ENCODE measurements at regions not wholly inside any gene's neighbourhood (a gene's known extent, or its start where the extent isn't known, plus 50 kb on each side); places are given as distances from the start of the nearest gene placed in this dataset.

GRCh38 chr10:43801626-43802025, 152.9 kb upstream of the ZNF32 start:
- H3K27me3 ChIP-seq (replicated peaks in 1 of 4; ENCODE audit: control insufficient read depth in 3 of 4, extremely low read depth in 1 of 4, insufficient read depth in 3 of 4, low read length in 3 of 4) = no peaks in the 10 kb centered on the region
- H4K5ac ChIP-seq (ENCODE audit: insufficient read length, low read depth, low read length) = no peak overlapping the region
- H4K8ac ChIP-seq (ENCODE audit: extremely low read depth, insufficient read depth, low read length) = no peak overlapping the region
- no peak overlapping the region for H2BK120ac ChIP-seq (replicated peaks; ENCODE audit: low read depth, low read length)
- H3K79me1 ChIP-seq (ENCODE audit: low read depth, low read length) = no peaks in the 10 kb centered on the region
- no peak overlapping the region for H3K27ac ChIP-seq (ENCODE audit: low read depth, low read length)
- H2BK12ac ChIP-seq (ENCODE audit: low read depth, low read length) = no peak overlapping the region
- no peak for TF ChIP-seq HDAC6 (IDR thresholded peaks at IDR 0.05; ENCODE audit: low read depth, low read length)
- no peak for TF ChIP-seq NRF1 (IDR thresholded peaks at IDR 0.05; ENCODE audit: low read depth, low read length)
- no peak for TF ChIP-seq KDM1A (IDR thresholded peaks at IDR 0.05; ENCODE audit: borderline replicate concordance, low read length)
- TF ChIP-seq TCF12 (IDR thresholded peaks at IDR 0.05; ENCODE audit: low read depth, low read length) = no peak
- TF ChIP-seq NANOG (IDR thresholded peaks at IDR 0.05; ENCODE audit: insufficient read depth, low read depth, low read length, poor library complexity, severe bottlenecking) = no peak
- TF ChIP-seq SRF (IDR thresholded peaks at IDR 0.05; ENCODE audit: low read depth, low read length) = no peak
- no peak for TF ChIP-seq GABPA (IDR thresholded peaks at IDR 0.05; ENCODE audit: borderline replicate concordance, insufficient read depth, low read length)
- no peak for TF ChIP-seq ZNF274 (IDR thresholded peaks at IDR 0.05; ENCODE audit: borderline replicate concordance, extremely low read depth, low read length)
- no peak for TF ChIP-seq ASH2L (IDR thresholded peaks at IDR 0.05; ENCODE audit: low read length)
- no peak for TF ChIP-seq FOSL1 (IDR thresholded peaks at IDR 0.05; ENCODE audit: insufficient read depth, low read depth, low read length)
- no peak for TF ChIP-seq GTF2F1 (IDR thresholded peaks at IDR 0.05; ENCODE audit: borderline replicate concordance, low read depth, low read length)
- TF ChIP-seq TBP (IDR thresholded peaks at IDR 0.05; ENCODE audit: low read depth, low read length) = no peak
- TF ChIP-seq RFX5 (IDR thresholded peaks at IDR 0.05; ENCODE audit: borderline replicate concordance, low read depth, low read length) = no peak
- no peak for TF ChIP-seq HDAC2 (IDR thresholded peaks at IDR 0.05; ENCODE audit: borderline replicate concordance in 1 of 2, low read depth in 2 of 2, low read length in 2 of 2)
- TF ChIP-seq CBX5 (IDR thresholded peaks at IDR 0.05; ENCODE audit: low read depth, low read length) = no peak
- no peak for TF ChIP-seq POU5F1 (IDR thresholded peaks at IDR 0.05; ENCODE audit: low read depth, low read length)
- H3K18ac ChIP-seq (ENCODE audit: extremely low read depth, low read length) = no peak overlapping the region
- no peaks in the 10 kb centered on the region for H4K20me1 ChIP-seq (replicated peaks in 1 of 2; ENCODE audit: control insufficient read depth in 1 of 2, insufficient read depth in 2 of 2, low read length in 2 of 2)
- ChIA-PET CTCF (ENCODE audit: partially characterized antibody) (no interaction called here), POLR2A (ENCODE audit: partially characterized antibody) (no interaction called here)
- H2BK20ac ChIP-seq (ENCODE audit: low read length) = no peak overlapping the region
- no peak overlapping the region for H3K23ac ChIP-seq (ENCODE audit: insufficient read length)
- FAIRE-seq = no peak
- H3K9me3 ChIP-seq (ENCODE audit: insufficient read depth in 2 of 2, low read depth in 1 of 2, low read length in 1 of 2) = no peaks in the 10 kb centered on the region
- H3K23me2 ChIP-seq (ENCODE audit: low read depth, low read length) = no peaks in the 10 kb centered on the region
- H3K14ac ChIP-seq (ENCODE audit: insufficient read length) = no peak overlapping the region
- H3K36me3 ChIP-seq (ENCODE audit: control insufficient read depth in 2 of 4, insufficient read depth in 4 of 4, low read length in 3 of 4) = no peaks in the 10 kb centered on the region; a peak in 1 of 8 replicates
- H2BK5ac ChIP-seq (ENCODE audit: low read depth, low read length) = no peak overlapping the region
- 86% methylated on average over 3 of the region's 3 CpGs; no CpG with 5 or more reads in 1 of the 2 experiments for WGBS, 2 experiments (ENCODE audit: extremely low coverage in 1 of 2, insufficient coverage in 1 of 2, insufficient read length in 1 of 2, insufficient replicate concordance in 2 of 2, low coverage in 1 of 2, low lambda C conversion rate in 2 of 2, missing lambda C conversion rate in 1 of 2)
- no peaks in the 10 kb centered on the region for H3K79me2 ChIP-seq (ENCODE audit: control insufficient read depth in 1 of 2, insufficient read depth in 2 of 2, low read length in 2 of 2)
- no peak for DNase-seq (ENCODE audit: low read depth in 1 of 2, low spot score in 2 of 2)
- no peak overlapping the region for H3K4me2 ChIP-seq (ENCODE audit: insufficient read depth in 1 of 2, low read depth in 2 of 2, low read length in 2 of 2)
- H3K56ac ChIP-seq (replicated peaks; ENCODE audit: insufficient read length, low read depth, low read length) = no peak overlapping the region
- no peak overlapping the region for H3K9ac ChIP-seq (replicated peaks in 1 of 4; ENCODE audit: extremely low read depth in 1 of 4, low read depth in 3 of 4, low read length in 3 of 4)
- no peak overlapping the region for H2BK15ac ChIP-seq (ENCODE audit: low read length)
- peaks cover 0 to 2% (median 0%) of the 10 kb centered on the region in 4 experiments; a peak in 1 of 7 replicates for H3K4me1 ChIP-seq (replicated peaks in 1 of 4; ENCODE audit: control insufficient read depth in 3 of 4, insufficient read depth in 4 of 4, low read length in 3 of 4)
- H2AK5ac ChIP-seq (ENCODE audit: low read depth, low read length) = no peak overlapping the region
- H4K91ac ChIP-seq (replicated peaks; ENCODE audit: insufficient read length, low read length) = no peak overlapping the region
- no peak overlapping the region for H3K4ac ChIP-seq (replicated peaks; ENCODE audit: insufficient read length, low read depth, low read length)
- H2AFZ ChIP-seq (ENCODE audit: low read length) = no peak overlapping the region
- H3K4me3 ChIP-seq (ENCODE audit: extremely low read depth in 1 of 4, insufficient read depth in 2 of 4, low read depth in 3 of 4, low read length in 4 of 4) = no peak overlapping the region

Measured in H1 (cell line).